ENCODE measurements at regions not wholly inside any gene's neighbourhood (a gene's known extent, or its start where the extent isn't known, plus 50 kb on each side); places are given as distances from the start of the nearest gene placed in this dataset.

- TF ChIP-seq CTCF (IDR thresholded peaks at IDR 0.05; ENCODE audit: low read depth, low read length, missing control alignments), result no peak
- in situ Hi-C loops (cut with HindIII; ENCODE audit: low pct_ligation_motif_present, low sequenced_read_pairs), result no loop called here
These were observed 54.6 kb upstream of the TOP3B start for GRCh38 chr22:22037229-22037628.

GRCh38 chr22:22036588-22036987, 54.0 kb upstream of the TOP3B start:
- no peak overlapping the region for H3K4me3 ChIP-seq (ENCODE audit: low read depth, low read length)
- no peak for DNase-seq
- peaks cover 3% of the 10 kb centered on the region for H3K27me3 ChIP-seq (replicated peaks)
- no peak for TF ChIP-seq CTCF (IDR thresholded peaks at IDR 0.05; ENCODE audit: low read depth, low read length, missing control alignments)
- H3K36me3 ChIP-seq (replicated peaks), result no peaks in the 10 kb centered on the region
- no peak overlapping the region for H3K27ac ChIP-seq
- in situ Hi-C loops (cut with HindIII; ENCODE audit: low pct_ligation_motif_present, low sequenced_read_pairs), result no loop called here

More at GRCh38 chr22:22037229-22037628, 54.6 kb upstream of the TOP3B start:
- Histone ChIP-seq H3K4me3 (ENCODE audit: low read depth, low read length) (no peak overlapping the region), H3K36me3 (replicated peaks) (no peaks in the 10 kb centered on the region), H3K27ac (no peak overlapping the region), H3K27me3 (replicated peaks) (peaks cover 5% of the 10 kb centered on the region)
- no peak for DNase-seq

- no peak overlapping the region for H3K4me3 ChIP-seq (ENCODE audit: low read depth, low read length)
- no peak for DNase-seq
- H3K27me3 ChIP-seq (replicated peaks), result peaks cover 3% of the 10 kb centered on the region
- no peaks in the 10 kb centered on the region for H3K36me3 ChIP-seq (replicated peaks)
- no peak overlapping the region for H3K27ac ChIP-seq
- in situ Hi-C loops (cut with HindIII; ENCODE audit: low pct_ligation_motif_present, low sequenced_read_pairs), result no loop called here
- no peak for TF ChIP-seq CTCF (IDR thresholded peaks at IDR 0.05; ENCODE audit: low read depth, low read length, missing control alignments)
These were observed 53.3 kb upstream of the TOP3B start for GRCh38 chr22:22035771-22036314.

GRCh38 chr22:22035203-22035602, 52.6 kb upstream of the TOP3B start:
- no peak for TF ChIP-seq CTCF (IDR thresholded peaks at IDR 0.05; ENCODE audit: low read depth, low read length, missing control alignments)

GRCh38 chr22:22034469-22035132, 52.0 kb upstream of the TOP3B start:
- DNase-seq, result no peak
- Histone ChIP-seq H3K36me3 (replicated peaks) (no peaks in the 10 kb centered on the region), H3K4me3 (ENCODE audit: low read depth, low read length) (no peak overlapping the region), H3K27ac (no peak overlapping the region), H3K27me3 (replicated peaks) (peaks cover 3% of the 10 kb centered on the region)
- no peak for TF ChIP-seq CTCF (IDR thresholded peaks at IDR 0.05; ENCODE audit: low read depth, low read length, missing control alignments)
- in situ Hi-C loops (cut with HindIII; ENCODE audit: low pct_ligation_motif_present, low sequenced_read_pairs), result no loop called here

More at GRCh38 chr22:22035203-22035602, 52.6 kb upstream of the TOP3B start:
- Histone ChIP-seq H3K4me3 (ENCODE audit: low read depth, low read length) (no peak overlapping the region), H3K27me3 (replicated peaks) (peaks cover 3% of the 10 kb centered on the region), H3K27ac (no peak overlapping the region), H3K36me3 (replicated peaks) (no peaks in the 10 kb centered on the region)
- DNase-seq, result no peak
- in situ Hi-C loops (cut with HindIII; ENCODE audit: low pct_ligation_motif_present, low sequenced_read_pairs), result no loop called here

Measured in brain microvascular endothelial cell (primary cell).